Fibroblast of skin of right quadriceps (primary cell): ENCODE measurements at regions not wholly inside any gene's neighbourhood (a gene's known extent, or its start where the extent isn't known, plus 50 kb on each side); places are given as distances from the start of the nearest gene placed in this dataset.
A peak's percentile ranks its signal among the peaks of the same experiment; 100 is the strongest.
"Not testable (repeated sequence)": the region's sequence is repeated elsewhere in the genome, so short reads cannot be mapped to it uniquely, and the experiment has no call there.

Experiments used
- DNase-seq: peaks from one replicate; pipeline ENCODE4 v3.0.0-alpha.2; 2013

- DNase-seq, result no peak
These were observed 456.5 kb upstream of the ZNF804A start for GRCh38 chr2:184141866-184142265.

GRCh38 chr2:184154438-184154837 is 443.9 kb upstream of the ZNF804A start:
- peak; percentile 68 for DNase-seq

GRCh38 chr2:184155791-184156190 is 442.5 kb upstream of the ZNF804A start:
- no peak for DNase-seq

- DNase-seq, result no peak
These were observed 441.2 kb upstream of the ZNF804A start for GRCh38 chr2:184157141-184157540.

GRCh38 chr2:184162426-184162825 is 435.9 kb upstream of the ZNF804A start:
- no peak for DNase-seq

- DNase-seq, result not testable (repeated sequence)
These were observed 429.5 kb upstream of the ZNF804A start for GRCh38 chr2:184168823-184169222.

- DNase-seq, result no peak
These were observed 429.0 kb upstream of the ZNF804A start for GRCh38 chr2:184169366-184169765.

GRCh38 chr2:184174493-184175104 is 423.7 kb upstream of the ZNF804A start:
- no peak for DNase-seq

GRCh38 chr2:184178229-184178628 is 420.1 kb upstream of the ZNF804A start:
- no peak for DNase-seq

- DNase-seq, result no peak
These were observed 411.9 kb upstream of the ZNF804A start for GRCh38 chr2:184186436-184186835.

- no peak for DNase-seq
These were observed 410.8 kb upstream of the ZNF804A start for GRCh38 chr2:184187421-184187971.

GRCh38 chr2:184190725-184191124 is 407.6 kb upstream of the ZNF804A start:
- DNase-seq, result no peak

- DNase-seq, result no peak
These were observed 405.7 kb upstream of the ZNF804A start for GRCh38 chr2:184192649-184193048.

- no peak for DNase-seq
These were observed 400.9 kb upstream of the ZNF804A start for GRCh38 chr2:184197413-184197812.

- DNase-seq, result not testable (repeated sequence)
These were observed 399.5 kb upstream of the ZNF804A start for GRCh38 chr2:184198791-184199190.

GRCh38 chr2:184199274-184199673 is 399.1 kb upstream of the ZNF804A start:
- no peak for DNase-seq

- no peak for DNase-seq
These were observed 397.1 kb upstream of the ZNF804A start for GRCh38 chr2:184201246-184201645.

- DNase-seq, result no peak
These were observed 394.7 kb upstream of the ZNF804A start for GRCh38 chr2:184203661-184204060.

- no peak for DNase-seq
These were observed 393.2 kb upstream of the ZNF804A start for GRCh38 chr2:184205048-184205596.

- no peak for DNase-seq
These were observed 392.3 kb upstream of the ZNF804A start for GRCh38 chr2:184206045-184206444.

- no peak for DNase-seq
These were observed 388.0 kb upstream of the ZNF804A start for GRCh38 chr2:184210329-184210728.

GRCh38 chr2:184215745-184216144 is 382.6 kb upstream of the ZNF804A start:
- DNase-seq, result no peak

- no peak for DNase-seq
These were observed 341.7 kb upstream of the ZNF804A start for GRCh38 chr2:184256611-184257010.

- DNase-seq, result no peak
These were observed 337.0 kb upstream of the ZNF804A start for GRCh38 chr2:184261331-184261730.

GRCh38 chr2:184261818-184262217 is 336.5 kb upstream of the ZNF804A start:
- no peak for DNase-seq
